B cell (primary cell): ENCODE measurements at regions not wholly inside any gene's neighbourhood (a gene's known extent, or its start where the extent isn't known, plus 50 kb on each side); places are given as distances from the start of the nearest gene placed in this dataset.

Source experiments
- ATAC-seq: fragments of 200-7000 bp; cut with Tn5 transposase; one replicate; pipeline ENCODE4 v1.10.0; 2021; ENCODE audit warnings: low read depth, mild to moderate bottlenecking, moderate number of reproducible peaks, moderate library complexity
- CTCF ChIA-PET: fragments of 350-600 bp; sonication (Branson Sonifier 250); formaldehyde crosslinking; loops from one replicate; lab custom pipeline; 2021; ENCODE audit warnings: antibody characterized with exemption, inconsistent platforms; lab: Charles Lee
- POLR2A ChIA-PET: fragments of 350-600 bp; sonication (Branson Sonifier 250); formaldehyde crosslinking; loops from one replicate; lab custom pipeline; 2021; ENCODE audit warnings: antibody characterized with exemption; lab: Charles Lee
- DNase-seq: peaks from one replicate; pipeline ENCODE4 v3.0.0; 2013
- H2AFZ ChIP-seq: 2 replicates; pipeline ENCODE4 v1.6.1; 2012; ENCODE audit warnings: mild to moderate bottlenecking, low read depth, low read length; ENCODE audit not compliant: insufficient read depth, poor library complexity, severe bottlenecking
- H3K27ac ChIP-seq, 2 donors: 1 replicate in 1 of 2; 2 replicates in 1 of 2; pipeline ENCODE4 v1.5.1; 2012 to 2013; ENCODE audit warnings: low read length in 2 of 2, mild to moderate bottlenecking in 2 of 2, moderate library complexity in 1 of 2
- H3K27me3 ChIP-seq, 4 experiments: fragments of 200-600 bp in 1 of 4; sonication (generic) in 1 of 4; replicated peaks in 1 of 4; 1 replicate in 2 of 4; 2 replicates in 2 of 4; pipeline versions ENCODE4 v1.6.1 to v1.7.0; 2013 to 2016; ENCODE audit warnings: low read length in 3 of 4, mild to moderate bottlenecking in 2 of 4, mixed read lengths in 1 of 4, moderate library complexity in 1 of 4; ENCODE audit not compliant: insufficient read depth in 4 of 4, control insufficient read depth in 3 of 4; ENCODE audit errors: control extremely low read depth in 1 of 4
- H3K36me3 ChIP-seq, 2 experiments: replicated peaks in 1 of 2; 1 replicate in 1 of 2; 2 replicates in 1 of 2; pipeline versions ENCODE4 v1.6.1 to v1.7.1; 2013; ENCODE audit warnings: low read length in 1 of 2; ENCODE audit not compliant: insufficient read depth in 2 of 2, control insufficient read depth in 1 of 2; ENCODE audit errors: control extremely low read depth in 1 of 2, extremely low read depth in 1 of 2
- H3K4me1 ChIP-seq, 2 donors: fragments of 200-600 bp in 1 of 2; sonication (generic) in 1 of 2; 1 replicate in 1 of 2; 2 replicates in 1 of 2; pipeline versions ENCODE4 v1.5.1 to v1.6.1; 2013 to 2017; ENCODE audit warnings: low read length in 2 of 2; ENCODE audit not compliant: control insufficient read depth in 2 of 2, insufficient read depth in 2 of 2
- H3K4me2 ChIP-seq: replicated peaks from 2 replicates; pipeline ENCODE3; 2012; ENCODE audit warnings: mild to moderate bottlenecking, low read depth, low read length; ENCODE audit not compliant: poor library complexity, severe bottlenecking
- H3K4me3 ChIP-seq, 5 experiments: fragments of 200-600 bp in 1 of 5; sonication (generic) in 1 of 5; 1 replicate in 3 of 5; 2 replicates in 2 of 5; pipeline versions ENCODE4 v1.5.1 to v1.7.0; 2011 to 2016; ENCODE audit warnings: low read length in 4 of 5, mild to moderate bottlenecking in 4 of 5, low read depth in 2 of 5, control low read depth in 1 of 5, moderate library complexity in 1 of 5; ENCODE audit not compliant: insufficient read depth in 1 of 5; ENCODE audit errors: control extremely low read depth in 1 of 5, extremely low read depth in 1 of 5
- H3K79me2 ChIP-seq: fragments of 200-600 bp; sonication (generic); one replicate; pipeline ENCODE4 v1.6.0; 2016; ENCODE audit warnings: low read length; ENCODE audit not compliant: control insufficient read depth, insufficient read depth
- H3K9ac ChIP-seq: fragments of 200-600 bp; sonication (generic); 2 replicates; pipeline ENCODE4 v1.6.1; 2017; ENCODE audit warnings: mild to moderate bottlenecking, low read length, moderate library complexity
- H3K9me3 ChIP-seq, 3 donors: one replicate each; pipeline versions ENCODE4 v1.6.1 to v1.7.1; 2013; ENCODE audit warnings: low read length in 2 of 3; ENCODE audit not compliant: control insufficient read depth in 2 of 3, insufficient read depth in 1 of 3; ENCODE audit errors: control extremely low read depth in 1 of 3
- H4K20me1 ChIP-seq: 2 replicates; pipeline ENCODE4 v1.6.0; 2012; ENCODE audit warnings: mild to moderate bottlenecking, low read length; ENCODE audit not compliant: insufficient read depth, control insufficient read depth, poor library complexity, severe bottlenecking
- H3K27ac Mint-ChIP-seq: one replicate; pipeline ENCODE4 v1.8.0; 2021; ENCODE audit warnings: mixed read lengths
- H3K27me3 Mint-ChIP-seq: one replicate; pipeline ENCODE4 v1.8.0; 2021; ENCODE audit warnings: mixed read lengths
- H3K4me1 Mint-ChIP-seq: one replicate; pipeline ENCODE4 v1.8.0; 2021; ENCODE audit warnings: mixed read lengths
- H3K4me3 Mint-ChIP-seq: one replicate; pipeline ENCODE4 v1.8.0; 2021; ENCODE audit warnings: mixed read lengths
- H3K9me3 Mint-ChIP-seq: one replicate; pipeline ENCODE4 v1.8.0; 2022; ENCODE audit warnings: mixed read lengths; ENCODE audit not compliant: insufficient read depth
- CTCF ChIP-seq: fragments of 200-600 bp; IDR thresholded peaks from one replicate; pipeline ENCODE4 v1.8.0; 2022; ENCODE audit warnings: antibody characterized with exemption, mild to moderate bottlenecking
- EZH2 ChIP-seq: IDR thresholded peaks from 2 replicates; pipeline ENCODE4 v1.6.1; 2012; ENCODE audit warnings: borderline replicate concordance, low read depth, mild to moderate bottlenecking, moderate library complexity, low read length; ENCODE audit not compliant: insufficient read depth, poor library complexity, severe bottlenecking
- WGBS: methylation state at CpG from one replicate; pipeline ENCODE4 v1.1.5; 2013; ENCODE audit warnings: missing lambda C conversion rate; ENCODE audit not compliant: insufficient coverage; 5-methylcytosine and 5-hydroxymethylcytosine counted together
- intact Hi-C: fragments of 100-400 bp; cut with micrococcal nuclease; formaldehyde crosslinking; loops from one replicate; pipeline ENCODE4 v1.10.0; 2022

GRCh38 chr1:95770581-95770980, 536.6 kb downstream of the RWDD3 start:
- Mint-ChIP-seq H3K27me3 (no peaks in the 10 kb centered on the region), H3K4me3 (no peak overlapping the region), H3K4me1 (no peaks in the 10 kb centered on the region), H3K27ac (no peak overlapping the region), H3K9me3 (no peaks in the 10 kb centered on the region)
- ATAC-seq: no peak
- no peak overlapping the region for H3K4me3 ChIP-seq
- no peaks in the 10 kb centered on the region for H3K79me2 ChIP-seq
- TF ChIP-seq CTCF (no peak), EZH2 (no peak)
- no peak overlapping the region for H3K4me2 ChIP-seq
- no peaks in the 10 kb centered on the region for H3K36me3 ChIP-seq
- POLR2A ChIA-PET: no interaction called here
- DNase-seq: no peak
- no peak overlapping the region for H3K27ac ChIP-seq
- intact Hi-C loops: no loop called here
- peaks cover 0 to 1% (median 0%) of the 10 kb centered on the region in 3 donors for H3K9me3 ChIP-seq
- CTCF ChIA-PET: no interaction called here
- no peaks in the 10 kb centered on the region for H3K4me1 ChIP-seq
- no peaks in the 10 kb centered on the region for H3K27me3 ChIP-seq
- H3K9ac ChIP-seq: no peak overlapping the region
- no peaks in the 10 kb centered on the region for H4K20me1 ChIP-seq
- WGBS: 0% methylated on average over 1 of the region's 2 CpGs
- no peak overlapping the region for H2AFZ ChIP-seq

- H3K9ac ChIP-seq: no peak overlapping the region
- no peaks in the 10 kb centered on the region for H3K27me3 ChIP-seq
- Mint-ChIP-seq H3K4me3 (no peak overlapping the region), H3K27me3 (no peaks in the 10 kb centered on the region), H3K27ac (no peak overlapping the region), H3K4me1 (no peaks in the 10 kb centered on the region), H3K9me3 (peaks cover 2% of the 10 kb centered on the region)
- H3K4me3 ChIP-seq: no peak overlapping the region
- no peak overlapping the region for H3K4me2 ChIP-seq
- ChIA-PET CTCF (no interaction called here), POLR2A (no interaction called here)
- H3K79me2 ChIP-seq: no peaks in the 10 kb centered on the region
- DNase-seq (no peak), ATAC-seq (no peak)
- no CpG with 5 or more reads among the region's 2 CpGs for WGBS
- H3K36me3 ChIP-seq: no peaks in the 10 kb centered on the region
- no peaks in the 10 kb centered on the region for H3K4me1 ChIP-seq
- no peak overlapping the region for H3K27ac ChIP-seq
- TF ChIP-seq CTCF: no peak
- no peak for TF ChIP-seq EZH2
- peaks cover 0 to 3% (median 0%) of the 10 kb centered on the region in 3 donors for H3K9me3 ChIP-seq
- H4K20me1 ChIP-seq: no peaks in the 10 kb centered on the region
- H2AFZ ChIP-seq: no peak overlapping the region
- intact Hi-C loops: no loop called here
Observed at GRCh38 chr1:95778217-95778616, 544.2 kb downstream of the RWDD3 start.
